K562 (cell line): ENCODE measurements at regions not wholly inside any gene's neighbourhood (a gene's known extent, or its start where the extent isn't known, plus 50 kb on each side); places are given as distances from the start of the nearest gene placed in this dataset.

Experiments
- ATAC-seq: fragments of 200-7000 bp; cut with Tn5 transposase; 3 replicates; pipeline ENCODE4 v1.9.1; 2020; ENCODE audit warnings: moderate library complexity
- BruUV-seq: library from RNA; stranded (reverse); fragments of 400-500 nt; replicated peaks from 2 replicates; lab custom pipeline; 2021; lab: Mats Ljungman, UMichigan
- CTCF ChIA-PET: fragments of 300-600 bp; formaldehyde crosslinking; extraction: SDS; loops from one replicate; lab custom pipeline; 2021; ENCODE audit warnings: low intra/inter-chr PET ratio; lab: Yijun Ruan, JAX
- POLR2A ChIA-PET: fragments of 300-600, 350-650 bp; sonication (Branson Sonifier 250); formaldehyde crosslinking; extraction: SDS; loops from one replicate; lab custom pipeline; 2021; ENCODE audit warnings: antibody characterized with exemption, inconsistent platforms; lab: Yijun Ruan, JAX
- DNase-seq, 4 experiments: peaks; one replicate each; pipeline versions ENCODE4 v3.0.0 to v3.0.0-alpha.2; 2011 to 2018; ENCODE audit warnings: low spot score in 3 of 4, mixed read lengths in 3 of 4; ENCODE audit errors: extremely low read depth in 1 of 4
- FAIRE-seq: peaks from 2 replicates; lab custom pipeline; 2011; peaks lifted over from hg19 to GRCh38; lab: Jason Lieb, UNC
- H2AFZ ChIP-seq: 2 replicates; pipeline ENCODE4 v1.6.0; 2011; ENCODE audit warnings: low read depth, low read length, control low read depth, inconsistent platforms
- H3K27ac ChIP-seq: fragments of 200-600 bp; 3 replicates; pipeline ENCODE4 v1.8.0; 2011; ENCODE audit warnings: low read depth, mild to moderate bottlenecking, control low read depth, inconsistent platforms, low read length, moderate library complexity, mixed read lengths; ENCODE audit errors: extremely low read depth
- H3K27me3 ChIP-seq, 2 experiments: fragments of 300-600 bp in 1 of 2; 2 replicates in 1 of 2; 3 replicates in 1 of 2; pipeline versions ENCODE4 v1.6.0 to v1.8.0; 2011; ENCODE audit warnings: inconsistent platforms in 2 of 2, low read length in 2 of 2, mild to moderate bottlenecking in 1 of 2, mixed read lengths in 1 of 2, moderate library complexity in 1 of 2; ENCODE audit not compliant: control insufficient read depth in 2 of 2, insufficient read depth in 2 of 2
- H3K36me3 ChIP-seq: fragments of 300-600 bp; 3 replicates; pipeline ENCODE4 v1.8.0; 2011; ENCODE audit warnings: mild to moderate bottlenecking, low read length, inconsistent platforms; ENCODE audit not compliant: control insufficient read depth, insufficient read depth
- H3K4me1 ChIP-seq, 2 experiments: fragments of 200-600 bp in 1 of 2; replicated peaks in 1 of 2; 2 replicates in 1 of 2; 3 replicates in 1 of 2; pipeline versions ENCODE4 v1.5.1 to v1.8.0; 2011; ENCODE audit warnings: inconsistent platforms in 2 of 2, low read length in 2 of 2, mild to moderate bottlenecking in 1 of 2, mixed read lengths in 1 of 2, moderate library complexity in 1 of 2; ENCODE audit not compliant: control insufficient read depth in 2 of 2, insufficient read depth in 2 of 2
- H3K4me2 ChIP-seq: 2 replicates; pipeline ENCODE4 v1.6.1; 2011; ENCODE audit warnings: low read length, control low read depth, inconsistent platforms, mixed read lengths; ENCODE audit not compliant: insufficient read depth
- H3K4me3 ChIP-seq: fragments of 200-600 bp; sonication (generic), shearing (Covaris generic); 2 replicates; pipeline ENCODE4 v1.5.1; 2016; ENCODE audit warnings: control low read depth, inconsistent platforms
- H3K79me2 ChIP-seq: fragments of 200-600 bp; 3 replicates; pipeline ENCODE4 v1.8.0; 2011; ENCODE audit warnings: low read length, inconsistent platforms; ENCODE audit not compliant: control insufficient read depth, insufficient read depth
- H3K9ac ChIP-seq, 2 experiments: 2 replicates each; pipeline versions ENCODE4 v1.6.0 to v1.6.1; 2011; ENCODE audit warnings: low read depth in 2 of 2, low read length in 2 of 2, control low read depth in 1 of 2, inconsistent platforms in 1 of 2, mild to moderate bottlenecking in 1 of 2, mixed read lengths in 1 of 2; ENCODE audit not compliant: insufficient read depth in 1 of 2
- H3K9me1 ChIP-seq: one replicate; pipeline ENCODE4 v1.6.0; 2011; ENCODE audit warnings: inconsistent platforms, mild to moderate bottlenecking, low read length, moderate library complexity; ENCODE audit not compliant: control insufficient read depth, insufficient read depth
- H3K9me3 ChIP-seq: replicated peaks from 2 replicates; pipeline ENCODE4 v1.5.1; 2011; ENCODE audit warnings: low read depth, low read length, inconsistent platforms; ENCODE audit not compliant: control insufficient read depth, insufficient read depth
- H4K20me1 ChIP-seq: replicated peaks from 2 replicates; pipeline ENCODE4 v1.6.1; 2011; ENCODE audit warnings: low read length, inconsistent platforms, mixed read lengths; ENCODE audit not compliant: control insufficient read depth, insufficient read depth
- SLC30A9 ChIP-seq: fragments of 250-450 bp; sonication (Bioruptor Pico); IDR thresholded peaks from 2 replicates; pipeline ENCODE4 v1.8.0; 2022; ENCODE audit warnings: mild to moderate bottlenecking, moderate library complexity
- STAG1 ChIP-seq: sonication (generic); formaldehyde crosslinking; IDR thresholded peaks from 2 replicates; pipeline ENCODE4 v1.5.0; 2020; ENCODE audit warnings: missing genetic modification reagents, borderline replicate concordance
- XRCC4 ChIP-seq: IDR thresholded peaks from one replicate; pipeline ENCODE4 v1.6.1; 2011; ENCODE audit not compliant: insufficient read depth, insufficient read length; ENCODE audit errors: extremely low read depth
- WGBS: fragments of 100-300 bp; shearing (Covaris generic); methylation state at CpG from one replicate; pipeline ENCODE4 v1.1.6; 2016; ENCODE audit warnings: low coverage, mixed read lengths; ENCODE audit not compliant: insufficient coverage; ENCODE audit errors: missing lambda C conversion rate; 5-methylcytosine and 5-hydroxymethylcytosine counted together
- in situ Hi-C: fragments of 300-500 bp; cut with MboI; formaldehyde crosslinking; loops from 4 replicates; pipeline ENCODE4 v1.15.0; 2018; ENCODE audit warnings: inconsistent platforms, mixed read lengths
- intact Hi-C: fragments of 100-400 bp; cut with micrococcal nuclease; formaldehyde crosslinking; loops from 2 replicates; pipeline ENCODE4 v1.14.2; 2022
- TF ChIP-seq, protein P1 (sequence below), 2 experiments: fragments of 250-450 bp in 1 of 2; fragments of 450-650 bp in 1 of 2; sonication (Bioruptor Pico) in 1 of 2; IDR thresholded peaks; 2 replicates each; pipeline versions ENCODE4 v1.6.1 to v1.8.0; 2016 to 2021; ENCODE audit warnings: mild to moderate bottlenecking in 2 of 2, moderate library complexity in 2 of 2, missing compliant biosample characterization in 1 of 2, missing genetic modification characterization in 1 of 2
- TF ChIP-seq, protein P2 (sequence below): sonication (generic); formaldehyde crosslinking; IDR thresholded peaks from 2 replicates; pipeline ENCODE4 v1.8.1; 2023; ENCODE audit warnings: mild to moderate bottlenecking, missing genetic modification reagents

DNA sequence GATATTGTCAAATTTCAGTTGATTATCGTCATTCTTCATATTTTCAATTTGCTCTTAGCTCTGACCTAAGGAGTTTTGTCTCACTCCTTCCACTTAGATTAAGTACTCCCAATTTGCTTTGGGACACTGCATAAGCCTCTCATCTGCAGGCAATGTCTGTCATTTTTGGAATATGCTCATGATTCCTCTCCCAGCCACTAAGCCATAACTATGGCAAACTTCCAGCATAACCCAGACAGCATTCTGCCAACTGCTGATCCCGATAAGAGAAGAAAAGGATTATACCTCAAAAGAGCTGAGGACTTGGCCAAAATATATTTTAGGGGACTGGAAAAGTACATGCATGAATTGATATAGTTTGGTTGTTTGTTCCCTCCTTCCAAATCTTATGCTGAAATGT, 444.4 kb downstream of the GABRG1 start:
- FAIRE-seq (no peak), ATAC-seq (no peak), DNase-seq (no peak)
- no peaks in the 10 kb centered on the region for H3K4me1 ChIP-seq
- no peaks in the 10 kb centered on the region for H3K79me2 ChIP-seq
- 0 out of 2 replicates have a peak, but pooled peaks cover 1% of the 10 kb centered on the region for H3K9me3 ChIP-seq
- H3K27me3 ChIP-seq = no peaks in the 10 kb centered on the region
- no peak overlapping the region for H3K4me3 ChIP-seq
- H2AFZ ChIP-seq = no peak overlapping the region
- intact Hi-C loops (no loop called here), in situ Hi-C loops (no loop called here)
- no peaks in the 10 kb centered on the region for H3K9me1 ChIP-seq
- 3% methylated on average over 2 of the region's 2 CpGs for WGBS
- CTCF ChIA-PET = no interaction called here
- H3K9ac ChIP-seq = no peak overlapping the region
- H4K20me1 ChIP-seq = no peaks in the 10 kb centered on the region
- no peak overlapping the region for H3K4me2 ChIP-seq
- H3K27ac ChIP-seq = no peak overlapping the region
- TF ChIP-seq, protein P1, sequence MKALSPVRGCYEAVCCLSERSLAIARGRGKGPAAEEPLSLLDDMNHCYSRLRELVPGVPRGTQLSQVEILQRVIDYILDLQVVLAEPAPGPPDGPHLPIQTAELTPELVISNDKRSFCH (CRISPR knock-in tag; IDR thresholded peaks at IDR 0.05) = no peak
- TF ChIP-seq, protein P1 (tag; IDR thresholded peaks at IDR 0.05) = no peak
- TF ChIP-seq, protein P2, sequence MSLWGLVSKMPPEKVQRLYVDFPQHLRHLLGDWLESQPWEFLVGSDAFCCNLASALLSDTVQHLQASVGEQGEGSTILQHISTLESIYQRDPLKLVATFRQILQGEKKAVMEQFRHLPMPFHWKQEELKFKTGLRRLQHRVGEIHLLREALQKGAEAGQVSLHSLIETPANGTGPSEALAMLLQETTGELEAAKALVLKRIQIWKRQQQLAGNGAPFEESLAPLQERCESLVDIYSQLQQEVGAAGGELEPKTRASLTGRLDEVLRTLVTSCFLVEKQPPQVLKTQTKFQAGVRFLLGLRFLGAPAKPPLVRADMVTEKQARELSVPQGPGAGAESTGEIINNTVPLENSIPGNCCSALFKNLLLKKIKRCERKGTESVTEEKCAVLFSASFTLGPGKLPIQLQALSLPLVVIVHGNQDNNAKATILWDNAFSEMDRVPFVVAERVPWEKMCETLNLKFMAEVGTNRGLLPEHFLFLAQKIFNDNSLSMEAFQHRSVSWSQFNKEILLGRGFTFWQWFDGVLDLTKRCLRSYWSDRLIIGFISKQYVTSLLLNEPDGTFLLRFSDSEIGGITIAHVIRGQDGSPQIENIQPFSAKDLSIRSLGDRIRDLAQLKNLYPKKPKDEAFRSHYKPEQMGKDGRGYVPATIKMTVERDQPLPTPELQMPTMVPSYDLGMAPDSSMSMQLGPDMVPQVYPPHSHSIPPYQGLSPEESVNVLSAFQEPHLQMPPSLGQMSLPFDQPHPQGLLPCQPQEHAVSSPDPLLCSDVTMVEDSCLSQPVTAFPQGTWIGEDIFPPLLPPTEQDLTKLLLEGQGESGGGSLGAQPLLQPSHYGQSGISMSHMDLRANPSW = no peak
- TF ChIP-seq STAG1 (CRISPR knock-in tag) (no peak), SLC30A9 (CRISPR knock-in tag) (no peak), XRCC4 (no peak)
- TF ChIP-seq, all 486 proteins: peak for 0
- BruUV-seq = no TSS peak
- POLR2A ChIA-PET = no interaction called here
- no peaks in the 10 kb centered on the region for H3K36me3 ChIP-seq
